OCI-LY7 (cell line): ENCODE measurements at regions not wholly inside any gene's neighbourhood (a gene's known extent, or its start where the extent isn't known, plus 50 kb on each side); places are given as distances from the start of the nearest gene placed in this dataset.

Experiments used
- BruUV-seq: library from RNA; stranded (reverse); fragments of 400-500 nt; replicated peaks from 2 replicates; lab custom pipeline; 2021; lab: Mats Ljungman, UMichigan
- CTCF ChIA-PET: fragments of 300-600 bp; sonication (Branson Sonifier 250); formaldehyde crosslinking; loops from one replicate; lab custom pipeline; 2022; ENCODE audit warnings: antibody characterized with exemption; ENCODE audit not compliant: unreplicated experiment; lab: Charles Lee
- POLR2A ChIA-PET: fragments of 300-600 bp; sonication (Branson Sonifier 250); formaldehyde crosslinking; loops from one replicate; lab custom pipeline; 2022; ENCODE audit warnings: antibody characterized with exemption; lab: Charles Lee
- DNase-seq: peaks from one replicate; pipeline ENCODE4 v3.0.0-alpha.2; 2015; ENCODE audit warnings: low spot score
- H2AFZ ChIP-seq: fragments of 200-600 bp; sonication (generic), shearing (Covaris generic); 2 replicates; pipeline ENCODE4 v1.6.1; 2014; ENCODE audit warnings: mild to moderate bottlenecking, antibody characterized with exemption, low read length, moderate library complexity
- H3K27ac ChIP-seq: fragments of 200-600 bp; sonication (generic); 2 replicates; pipeline ENCODE4 v1.5.1; 2014; ENCODE audit warnings: mixed run types, low read depth, mild to moderate bottlenecking, moderate library complexity, low read length, inconsistent platforms; ENCODE audit not compliant: poor library complexity, severe bottlenecking
- H3K36me3 ChIP-seq: fragments of 200-600 bp; sonication (generic); 2 replicates; pipeline ENCODE4 v1.6.1; 2014; ENCODE audit warnings: mild to moderate bottlenecking, antibody characterized with exemption, low read length, moderate library complexity, mixed read lengths; ENCODE audit not compliant: insufficient read depth
- H3K4me1 ChIP-seq: fragments of 200-600 bp; sonication (generic); 2 replicates; pipeline ENCODE4 v1.5.1; 2014; ENCODE audit warnings: mild to moderate bottlenecking, low read length; ENCODE audit not compliant: insufficient read depth, poor library complexity, severe bottlenecking
- H3K4me2 ChIP-seq: fragments of 200-600 bp; sonication (generic); 2 replicates; pipeline ENCODE4 v1.6.1; 2014; ENCODE audit warnings: mild to moderate bottlenecking, low read length
- H3K4me3 ChIP-seq: fragments of 200-600 bp; sonication (generic); 2 replicates; pipeline ENCODE4 v1.5.1; 2014; ENCODE audit warnings: mild to moderate bottlenecking, low read depth, low read length; ENCODE audit not compliant: poor library complexity, severe bottlenecking
- H3K79me2 ChIP-seq: fragments of 200-600 bp; sonication (generic); 2 replicates; pipeline ENCODE4 v1.6.1; 2016; ENCODE audit warnings: low read depth, mild to moderate bottlenecking, low read length, moderate library complexity, mixed read lengths; ENCODE audit not compliant: insufficient read depth
- H3K9me2 ChIP-seq: fragments of 200-600 bp; sonication (generic); 2 replicates; pipeline ENCODE4 v1.6.1; 2016; ENCODE audit warnings: mild to moderate bottlenecking, low read length, mixed read lengths; ENCODE audit not compliant: insufficient read depth
- H3K9me3 ChIP-seq: fragments of 200-600 bp; sonication (generic); 2 replicates; pipeline ENCODE4 v1.6.1; 2014; ENCODE audit warnings: mild to moderate bottlenecking, mixed run types, low read length, mixed read lengths
- H4K20me1 ChIP-seq: fragments of 200-600 bp; sonication (generic); 2 replicates; pipeline ENCODE4 v1.6.1; 2014; ENCODE audit warnings: mild to moderate bottlenecking, antibody characterized with exemption, low read length, moderate library complexity, mixed read lengths; ENCODE audit not compliant: insufficient read depth
- CTCF ChIP-seq: fragments of 200-600 bp; sonication (generic); conservative IDR thresholded peaks from 2 replicates; pipeline ENCODE4 v1.5.1; 2014; ENCODE audit warnings: mild to moderate bottlenecking, antibody characterized with exemption, low read length, moderate library complexity, mixed read lengths
- EZH2phosphoT487 ChIP-seq: fragments of 200-600 bp; sonication (generic); IDR thresholded peaks from 2 replicates; pipeline ENCODE4 v1.6.1; 2018; ENCODE audit warnings: low read depth, borderline replicate concordance, mild to moderate bottlenecking, mixed run types, antibody characterized with exemption, low read length, moderate library complexity, mixed read lengths
- intact Hi-C: fragments of 100-400 bp; cut with micrococcal nuclease; formaldehyde crosslinking; loops from one replicate; pipeline ENCODE4 v1.10.0; 2022; ENCODE audit not compliant: unreplicated experiment

- Histone ChIP-seq H3K4me3 (peak overlapping the region; percentile 42), H3K4me1 (peaks cover 73% of the 10 kb centered on the region), H3K36me3 (no peaks in the 10 kb centered on the region), H4K20me1 (no peaks in the 10 kb centered on the region), H3K4me2 (peak overlapping the region; percentile 98), H3K9me3 (no peaks in the 10 kb centered on the region), H3K79me2 (no peaks in the 10 kb centered on the region), H3K27ac (peak overlapping the region; percentile 68), H3K9me2 (no peaks in the 10 kb centered on the region), H2AFZ (peak overlapping the region; percentile 78; the same call in 1 of the 2 replicates)
- ChIA-PET POLR2A (interaction anchor here (0.6 to 13.2 kb wide), 11 partner anchors 8 to 51 kb away, joined by 3 to 205 read pairs (median 3); no protein-coding TSS in a partner anchor), CTCF (interaction anchor here (0.5 to 1.5 kb wide), 2 partner anchors 11 to 875 kb away, joined by 4 to 5 read pairs; no protein-coding TSS in a partner anchor)
- no peak for TF ChIP-seq EZH2phosphoT487
- no peak for TF ChIP-seq CTCF
- intact Hi-C loops = no loop called here
- DNase-seq = no peak
- BruUV-seq = no TSS peak
Observed at GRCh38 chr14:22428700-22429291, 160.2 kb downstream of the DAD1 start.

- POLR2A ChIA-PET = interaction anchor here (1.0 to 13.2 kb wide), 9 partner anchors 9 to 104 kb away, joined by 3 to 205 read pairs (median 3); no protein-coding TSS in a partner anchor
- Histone ChIP-seq H3K9me3 (no peaks in the 10 kb centered on the region), H3K4me2 (peak overlapping the region; percentile 98), H2AFZ (peak overlapping the region; percentile 78; the same call in 1 of the 2 replicates), H3K27ac (no peak overlapping the region), H3K36me3 (no peaks in the 10 kb centered on the region), H4K20me1 (no peaks in the 10 kb centered on the region), H3K9me2 (no peaks in the 10 kb centered on the region), H3K79me2 (no peaks in the 10 kb centered on the region), H3K4me1 (peaks cover 72% of the 10 kb centered on the region), H3K4me3 (no peak overlapping the region)
- intact Hi-C loops = no loop called here
- no TSS peak for BruUV-seq
- CTCF ChIA-PET = interaction anchor here (1.2 to 1.4 kb wide), 2 partner anchors 31 to 44 kb away, joined by 3 to 4 read pairs; no protein-coding TSS in a partner anchor
- DNase-seq = no peak
- TF ChIP-seq EZH2phosphoT487 (no peak), CTCF (no peak)
Observed at GRCh38 chr14:22427771-22428231, 161.2 kb downstream of the DAD1 start.

GRCh38 chr14:22426711-22427110 lies 162.3 kb downstream of the DAD1 start:
- ChIA-PET POLR2A (interaction anchor here (0.8 to 13.2 kb wide), 7 partner anchors 8 to 106 kb away, joined by 3 to 205 read pairs (median 3); no protein-coding TSS in a partner anchor), CTCF (interaction anchor here (1.2 to 1.4 kb wide), 2 partner anchors 32 to 46 kb away, joined by 3 to 4 read pairs; no protein-coding TSS in a partner anchor)
- BruUV-seq = no TSS peak
- Histone ChIP-seq H3K79me2 (no peaks in the 10 kb centered on the region), H3K36me3 (no peaks in the 10 kb centered on the region), H3K9me2 (no peaks in the 10 kb centered on the region), H3K27ac (no peak overlapping the region), H3K4me2 (no peak overlapping the region), H4K20me1 (no peaks in the 10 kb centered on the region), H3K4me1 (peaks cover 72% of the 10 kb centered on the region), H3K9me3 (no peaks in the 10 kb centered on the region), H2AFZ (no peak overlapping the region), H3K4me3 (no peak overlapping the region)
- intact Hi-C loops = no loop called here
- DNase-seq = no peak
- no peak for TF ChIP-seq EZH2phosphoT487
- no peak for TF ChIP-seq CTCF
